Panc1 (cell line): ENCODE measurements at regions not wholly inside any gene's neighbourhood (a gene's known extent, or its start where the extent isn't known, plus 50 kb on each side); places are given as distances from the start of the nearest gene placed in this dataset.

Source experiments
- POLR2AphosphoS5 ChIP-seq: IDR thresholded peaks from 2 replicates; pipeline ENCODE4 v1.6.1; 2012; ENCODE audit warnings: mild to moderate bottlenecking, low read depth, low read length, moderate library complexity
- TF ChIP-seq, protein P1 (sequence below): fragments of 450-650 bp; IDR thresholded peaks from 2 replicates; pipeline ENCODE4 v1.5.1; 2017; ENCODE audit warnings: mild to moderate bottlenecking

DNA sequence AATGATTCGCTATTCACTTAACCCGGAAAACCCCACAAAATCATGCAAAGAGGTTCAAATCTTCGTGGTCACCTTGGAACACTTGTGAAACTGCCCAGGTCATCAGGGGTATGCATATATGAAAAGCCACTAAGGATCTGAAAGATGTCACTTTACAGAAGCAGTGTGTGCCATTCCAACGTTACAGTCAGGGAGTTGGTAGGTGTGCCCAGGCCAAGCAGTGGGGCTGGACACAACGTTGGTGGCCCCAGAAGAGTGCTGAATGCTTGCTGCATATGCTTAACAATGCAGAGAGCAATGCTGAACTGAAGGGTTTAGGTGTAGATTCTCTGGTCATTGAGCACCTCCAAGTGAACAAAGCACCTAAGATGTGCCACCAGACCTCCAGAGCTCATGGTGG lies 51.1 kb upstream of the EIF5 start:
- TF ChIP-seq, protein P1, sequence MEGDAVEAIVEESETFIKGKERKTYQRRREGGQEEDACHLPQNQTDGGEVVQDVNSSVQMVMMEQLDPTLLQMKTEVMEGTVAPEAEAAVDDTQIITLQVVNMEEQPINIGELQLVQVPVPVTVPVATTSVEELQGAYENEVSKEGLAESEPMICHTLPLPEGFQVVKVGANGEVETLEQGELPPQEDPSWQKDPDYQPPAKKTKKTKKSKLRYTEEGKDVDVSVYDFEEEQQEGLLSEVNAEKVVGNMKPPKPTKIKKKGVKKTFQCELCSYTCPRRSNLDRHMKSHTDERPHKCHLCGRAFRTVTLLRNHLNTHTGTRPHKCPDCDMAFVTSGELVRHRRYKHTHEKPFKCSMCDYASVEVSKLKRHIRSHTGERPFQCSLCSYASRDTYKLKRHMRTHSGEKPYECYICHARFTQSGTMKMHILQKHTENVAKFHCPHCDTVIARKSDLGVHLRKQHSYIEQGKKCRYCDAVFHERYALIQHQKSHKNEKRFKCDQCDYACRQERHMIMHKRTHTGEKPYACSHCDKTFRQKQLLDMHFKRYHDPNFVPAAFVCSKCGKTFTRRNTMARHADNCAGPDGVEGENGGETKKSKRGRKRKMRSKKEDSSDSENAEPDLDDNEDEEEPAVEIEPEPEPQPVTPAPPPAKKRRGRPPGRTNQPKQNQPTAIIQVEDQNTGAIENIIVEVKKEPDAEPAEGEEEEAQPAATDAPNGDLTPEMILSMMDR = no peak
- TF ChIP-seq POLR2AphosphoS5 = no peak
